Activated T-helper 17 cell treated with anti-CD3 and anti-CD28 coated beads, Interleukin-2, amount 50 U/mL, for 72 hours (primary cell): ENCODE measurements at regions not wholly inside any gene's neighbourhood (a gene's known extent, or its start where the extent isn't known, plus 50 kb on each side); places are given as distances from the start of the nearest gene placed in this dataset.

Experiments
- ATAC-seq: fragments of 150-1000 bp; cut with Tn5 transposase; replicated peaks from 2 replicates; pipeline ENCODE4 v1.10.0; 2021; ENCODE audit warnings: mild to moderate bottlenecking, moderate library complexity
- H3K27ac Mint-ChIP-seq: one replicate; pipeline ENCODE4 v1.8.0; 2022; ENCODE audit warnings: mixed read lengths
- H3K27me3 Mint-ChIP-seq: one replicate; pipeline ENCODE4 v1.8.0; 2022; ENCODE audit warnings: mixed read lengths
- H3K36me3 Mint-ChIP-seq: one replicate; pipeline ENCODE4 v1.8.0; 2022; ENCODE audit warnings: low read depth, mild to moderate bottlenecking, mixed read lengths
- H3K4me1 Mint-ChIP-seq: one replicate; pipeline ENCODE4 v1.8.0; 2022; ENCODE audit warnings: mixed read lengths
- H3K4me3 Mint-ChIP-seq: one replicate; pipeline ENCODE4 v1.8.0; 2022; ENCODE audit warnings: mild to moderate bottlenecking, mixed read lengths
- H3K9me3 Mint-ChIP-seq: one replicate; pipeline ENCODE4 v1.8.0; 2022; ENCODE audit warnings: mixed read lengths

- ATAC-seq: no peak
- no peak overlapping the region for H3K27ac Mint-ChIP-seq
- no peaks in the 10 kb centered on the region for H3K36me3 Mint-ChIP-seq
- H3K9me3 Mint-ChIP-seq: peaks cover 3% of the 10 kb centered on the region
- no peaks in the 10 kb centered on the region for H3K27me3 Mint-ChIP-seq
- no peak overlapping the region for H3K4me3 Mint-ChIP-seq
- H3K4me1 Mint-ChIP-seq: no peaks in the 10 kb centered on the region
Measured at GRCh38 chr15:25188551-25189101, 233.8 kb downstream of the SNRPN start.

- Mint-ChIP-seq H3K27ac (no peak overlapping the region), H3K4me1 (no peaks in the 10 kb centered on the region), H3K4me3 (no peak overlapping the region), H3K27me3 (no peaks in the 10 kb centered on the region), H3K36me3 (no peaks in the 10 kb centered on the region), H3K9me3 (peaks cover 3% of the 10 kb centered on the region)
- no peak for ATAC-seq
Measured at GRCh38 chr15:25189551-25189950, 234.8 kb downstream of the SNRPN start.

DNA sequence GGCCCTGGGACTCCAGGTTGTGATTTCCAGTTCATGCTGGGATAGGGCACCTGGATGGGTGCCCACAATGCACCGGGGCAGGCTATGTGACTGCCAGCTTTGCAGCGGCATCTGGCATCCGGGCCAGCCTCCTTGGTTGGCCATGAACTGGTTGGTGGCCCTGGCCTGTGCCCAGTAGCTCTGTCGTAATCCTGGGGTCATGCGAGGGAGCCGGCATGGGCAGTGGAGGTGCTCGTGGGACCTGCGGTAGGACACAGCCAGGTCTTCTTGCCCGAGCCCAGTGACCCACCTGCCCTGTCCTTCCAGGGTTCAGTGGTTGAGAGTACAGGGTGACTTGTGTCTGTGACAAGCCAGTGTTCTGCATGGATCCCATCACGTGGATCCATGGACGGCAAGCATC lies 237.9 kb downstream of the SNRPN start:
- H3K9me3 Mint-ChIP-seq: peaks cover 3% of the 10 kb centered on the region
- H3K4me1 Mint-ChIP-seq: no peaks in the 10 kb centered on the region
- no peak overlapping the region for H3K27ac Mint-ChIP-seq
- H3K4me3 Mint-ChIP-seq: no peak overlapping the region
- ATAC-seq: no peak
- H3K27me3 Mint-ChIP-seq: no peaks in the 10 kb centered on the region
- H3K36me3 Mint-ChIP-seq: no peaks in the 10 kb centered on the region

DNA sequence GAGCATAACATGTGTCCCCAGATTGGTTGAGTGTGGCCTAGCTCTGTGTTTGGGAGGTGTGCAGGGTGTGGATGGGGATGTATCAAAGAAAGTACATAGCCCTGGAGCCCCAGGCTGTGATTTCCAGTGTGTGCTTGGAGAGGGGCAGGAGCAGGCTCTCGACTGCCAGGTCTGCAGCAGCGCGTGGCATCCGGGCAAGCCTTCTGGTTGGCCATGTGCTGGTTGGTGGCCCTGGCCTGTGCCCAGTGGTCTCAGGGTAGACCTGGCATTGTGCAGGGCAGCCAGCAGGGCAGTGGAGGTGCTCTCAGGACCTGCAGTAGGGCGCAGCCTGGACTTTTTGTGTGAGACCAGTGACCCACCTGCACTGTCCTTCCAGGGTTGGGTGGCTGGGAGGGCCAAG lies 231.5 kb downstream of the UBE3A start:
- H3K36me3 Mint-ChIP-seq: no peaks in the 10 kb centered on the region
- no peak overlapping the region for H3K4me3 Mint-ChIP-seq
- no peaks in the 10 kb centered on the region for H3K9me3 Mint-ChIP-seq
- H3K27me3 Mint-ChIP-seq: no peaks in the 10 kb centered on the region
- H3K4me1 Mint-ChIP-seq: no peaks in the 10 kb centered on the region
- no peak overlapping the region for H3K27ac Mint-ChIP-seq
- no peak for ATAC-seq

DNA sequence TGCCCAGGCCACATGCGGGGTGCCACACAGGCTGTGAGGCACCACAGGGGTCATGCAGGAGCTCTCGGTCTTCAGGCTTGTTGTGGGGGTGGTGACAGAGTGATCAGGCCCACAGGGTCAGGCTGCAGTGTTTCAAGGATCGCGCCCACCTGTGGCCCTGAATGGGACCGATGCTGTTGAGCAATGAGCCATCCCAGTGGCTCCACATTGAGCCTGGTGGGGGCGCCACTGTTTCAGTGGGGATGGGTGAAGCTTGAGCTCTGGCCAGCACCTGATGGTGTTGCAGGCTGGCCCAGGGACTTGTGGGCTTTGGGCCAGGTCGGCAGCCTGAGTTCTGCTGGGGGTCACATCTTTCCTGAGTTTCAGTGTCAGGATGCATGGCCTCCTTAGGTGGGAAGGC lies 230.1 kb downstream of the UBE3A start:
- no peak for ATAC-seq
- H3K27ac Mint-ChIP-seq: no peak overlapping the region
- no peaks in the 10 kb centered on the region for H3K9me3 Mint-ChIP-seq
- H3K4me3 Mint-ChIP-seq: no peak overlapping the region
- no peaks in the 10 kb centered on the region for H3K27me3 Mint-ChIP-seq
- H3K4me1 Mint-ChIP-seq: no peaks in the 10 kb centered on the region
- H3K36me3 Mint-ChIP-seq: no peaks in the 10 kb centered on the region

GRCh38 chr15:25220834-25221233 lies 218.0 kb downstream of the UBE3A start:
- H3K4me3 Mint-ChIP-seq: no peak overlapping the region
- H3K4me1 Mint-ChIP-seq: no peaks in the 10 kb centered on the region
- H3K9me3 Mint-ChIP-seq: no peaks in the 10 kb centered on the region
- ATAC-seq: no peak
- no peak overlapping the region for H3K27ac Mint-ChIP-seq
- H3K27me3 Mint-ChIP-seq: no peaks in the 10 kb centered on the region
- no peaks in the 10 kb centered on the region for H3K36me3 Mint-ChIP-seq

DNA sequence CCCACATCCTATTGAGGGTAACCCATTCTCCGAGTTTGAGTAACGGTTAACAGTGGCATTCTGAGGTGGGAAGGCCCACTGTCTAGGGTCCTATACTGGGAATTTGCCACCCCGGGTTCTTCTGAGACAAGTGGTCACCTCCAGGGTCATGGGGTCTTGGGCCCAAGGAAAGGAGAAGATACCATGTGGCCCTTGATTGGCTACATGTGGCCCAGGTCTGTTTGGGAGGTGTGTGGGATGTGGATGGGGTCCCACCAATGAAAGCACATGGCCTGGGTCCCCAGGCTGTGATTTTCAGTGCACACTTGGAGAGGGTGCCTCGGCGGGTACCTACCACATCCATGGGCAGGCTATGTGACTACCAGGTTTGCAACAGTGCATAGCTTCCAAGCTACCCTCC lies 214.4 kb downstream of the UBE3A start:
- H3K27me3 Mint-ChIP-seq: no peaks in the 10 kb centered on the region
- ATAC-seq: no peak
- no peaks in the 10 kb centered on the region for H3K9me3 Mint-ChIP-seq
- H3K27ac Mint-ChIP-seq: no peak overlapping the region
- H3K36me3 Mint-ChIP-seq: no peaks in the 10 kb centered on the region
- no peak overlapping the region for H3K4me3 Mint-ChIP-seq
- no peaks in the 10 kb centered on the region for H3K4me1 Mint-ChIP-seq

DNA sequence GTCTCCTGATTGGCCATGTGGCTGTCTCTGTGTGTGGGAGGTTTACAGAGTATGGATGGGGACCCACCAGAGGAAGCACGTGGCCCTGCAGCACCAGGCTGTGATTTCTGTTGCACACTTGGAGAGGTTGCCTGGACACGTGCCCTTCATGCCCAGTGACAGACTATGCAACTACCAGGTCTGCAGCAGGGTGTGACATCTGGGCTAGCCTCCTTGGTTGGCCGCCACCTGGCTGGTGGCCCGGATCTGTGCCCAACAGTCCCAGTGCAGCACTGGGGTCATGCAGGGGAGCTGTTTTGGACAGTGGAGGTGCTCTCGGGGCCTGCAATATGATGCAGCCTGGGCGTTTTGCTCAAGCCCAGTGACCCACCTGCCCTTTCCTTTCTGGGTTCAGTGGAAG lies 212.5 kb downstream of the UBE3A start:
- no peaks in the 10 kb centered on the region for H3K4me1 Mint-ChIP-seq
- no peak overlapping the region for H3K27ac Mint-ChIP-seq
- H3K36me3 Mint-ChIP-seq: no peaks in the 10 kb centered on the region
- ATAC-seq: no peak
- no peaks in the 10 kb centered on the region for H3K9me3 Mint-ChIP-seq
- H3K4me3 Mint-ChIP-seq: no peak overlapping the region
- H3K27me3 Mint-ChIP-seq: no peaks in the 10 kb centered on the region

GRCh38 chr15:25228261-25228660 lies 210.6 kb downstream of the UBE3A start:
- no peak for ATAC-seq
- no peak overlapping the region for H3K4me3 Mint-ChIP-seq
- H3K9me3 Mint-ChIP-seq: no peaks in the 10 kb centered on the region
- H3K4me1 Mint-ChIP-seq: no peaks in the 10 kb centered on the region
- no peak overlapping the region for H3K27ac Mint-ChIP-seq
- H3K27me3 Mint-ChIP-seq: no peaks in the 10 kb centered on the region
- H3K36me3 Mint-ChIP-seq: no peaks in the 10 kb centered on the region

GRCh38 chr15:25230442-25230841 lies 208.4 kb downstream of the UBE3A start:
- Mint-ChIP-seq H3K27ac (no peak overlapping the region), H3K9me3 (no peaks in the 10 kb centered on the region)

GRCh38 chr15:25233766-25234350 lies 205.0 kb downstream of the UBE3A start:
- no peak for ATAC-seq
- Mint-ChIP-seq H3K36me3 (no peaks in the 10 kb centered on the region), H3K9me3 (no peaks in the 10 kb centered on the region), H3K27me3 (no peaks in the 10 kb centered on the region), H3K4me3 (no peak overlapping the region), H3K4me1 (no peaks in the 10 kb centered on the region), H3K27ac (no peak overlapping the region)

More at GRCh38 chr15:25230442-25230841, 208.4 kb downstream of the UBE3A start:
- Mint-ChIP-seq H3K4me3 (no peak overlapping the region), H3K4me1 (no peaks in the 10 kb centered on the region), H3K36me3 (no peaks in the 10 kb centered on the region), H3K27me3 (no peaks in the 10 kb centered on the region)
- no peak for ATAC-seq

DNA sequence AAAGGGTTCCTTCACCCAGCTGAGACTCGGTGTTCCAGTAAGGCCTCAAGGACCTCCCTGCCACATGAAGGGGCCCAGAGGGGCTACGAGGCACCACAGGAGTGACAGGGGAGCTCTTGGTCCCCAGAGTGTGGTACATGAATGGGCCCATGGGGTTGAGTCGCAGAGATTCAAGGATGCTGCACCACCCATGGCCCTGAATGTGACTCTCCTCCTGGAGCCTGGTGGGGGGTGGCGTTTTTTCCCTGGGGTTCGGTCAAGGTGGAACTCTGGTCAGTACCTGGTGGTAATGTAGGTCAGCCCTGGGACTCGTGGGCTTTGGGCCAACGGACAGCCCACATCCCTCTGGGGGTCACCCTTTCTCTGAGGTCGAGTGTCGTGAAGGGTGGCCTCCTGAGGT lies 204.0 kb downstream of the UBE3A start:
- Mint-ChIP-seq H3K4me3 (no peak overlapping the region), H3K27ac (no peak overlapping the region), H3K36me3 (no peaks in the 10 kb centered on the region), H3K27me3 (no peaks in the 10 kb centered on the region), H3K9me3 (no peaks in the 10 kb centered on the region), H3K4me1 (no peaks in the 10 kb centered on the region)
- no peak for ATAC-seq

DNA sequence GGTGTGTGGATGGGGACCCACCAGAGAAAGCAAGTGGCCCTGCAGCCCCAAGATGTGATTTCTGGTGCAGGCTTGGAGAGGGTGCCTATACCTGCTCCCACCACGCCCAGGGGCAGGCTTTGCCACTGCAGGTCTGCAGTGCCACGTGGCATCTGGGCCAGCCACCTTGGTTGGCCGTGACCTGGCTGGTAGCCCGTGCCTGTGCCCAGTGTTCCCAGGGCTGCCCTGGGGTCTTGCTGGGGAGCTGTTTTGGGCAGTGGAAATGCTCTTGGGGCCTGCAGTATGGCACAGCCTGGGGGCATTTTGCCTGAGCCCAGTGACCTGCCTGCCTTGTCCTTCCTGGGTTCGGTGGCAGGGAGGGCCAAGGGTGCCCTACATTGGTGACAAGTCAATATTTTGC lies 203.4 kb downstream of the UBE3A start:
- H3K27me3 Mint-ChIP-seq: no peaks in the 10 kb centered on the region
- H3K36me3 Mint-ChIP-seq: no peaks in the 10 kb centered on the region
- H3K4me1 Mint-ChIP-seq: no peaks in the 10 kb centered on the region
- no peak for ATAC-seq
- H3K4me3 Mint-ChIP-seq: no peak overlapping the region
- H3K9me3 Mint-ChIP-seq: no peaks in the 10 kb centered on the region
- no peak overlapping the region for H3K27ac Mint-ChIP-seq

GRCh38 chr15:25236143-25236860 lies 202.5 kb downstream of the UBE3A start:
- Mint-ChIP-seq H3K36me3 (no peaks in the 10 kb centered on the region), H3K27me3 (no peaks in the 10 kb centered on the region)

DNA sequence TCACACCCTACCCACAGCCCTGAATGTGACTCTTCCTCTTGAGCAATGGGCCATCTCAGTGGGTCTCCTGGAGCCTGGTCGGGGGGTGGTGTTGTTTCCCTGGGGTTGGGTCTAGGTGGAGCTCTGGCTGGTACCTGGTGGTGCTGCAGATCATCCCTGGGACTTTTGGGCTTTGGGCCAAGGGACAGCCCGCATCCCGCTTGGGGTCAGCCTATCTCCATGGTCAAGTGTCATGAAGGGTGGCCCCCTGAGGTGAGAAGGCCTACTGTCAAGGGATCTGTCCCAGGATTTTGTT lies 202.0 kb downstream of the UBE3A start:
- H3K27ac Mint-ChIP-seq: no peak overlapping the region
- no peak for ATAC-seq
- no peaks in the 10 kb centered on the region for H3K9me3 Mint-ChIP-seq
- H3K36me3 Mint-ChIP-seq: no peaks in the 10 kb centered on the region
- H3K4me1 Mint-ChIP-seq: no peaks in the 10 kb centered on the region
- H3K27me3 Mint-ChIP-seq: no peaks in the 10 kb centered on the region
- H3K4me3 Mint-ChIP-seq: no peak overlapping the region

More at GRCh38 chr15:25236143-25236860, 202.5 kb downstream of the UBE3A start:
- no peaks in the 10 kb centered on the region for H3K9me3 Mint-ChIP-seq
- H3K4me3 Mint-ChIP-seq: no peak overlapping the region
- no peak for ATAC-seq
- no peaks in the 10 kb centered on the region for H3K4me1 Mint-ChIP-seq
- no peak overlapping the region for H3K27ac Mint-ChIP-seq
